Medulla oblongata (tissue), 1 donor: ENCODE measurements at regions not wholly inside any gene's neighbourhood (a gene's known extent, or its start where the extent isn't known, plus 50 kb on each side); places are given as distances from the start of the nearest gene placed in this dataset.
A peak's percentile ranks its signal among the peaks of the same experiment; 100 is the strongest.

Experiments used
- DNase-seq: peaks from one replicate; pipeline ENCODE4 v3.0.0-alpha.2; 2015; ENCODE audit errors: extremely low spot score

DNA sequence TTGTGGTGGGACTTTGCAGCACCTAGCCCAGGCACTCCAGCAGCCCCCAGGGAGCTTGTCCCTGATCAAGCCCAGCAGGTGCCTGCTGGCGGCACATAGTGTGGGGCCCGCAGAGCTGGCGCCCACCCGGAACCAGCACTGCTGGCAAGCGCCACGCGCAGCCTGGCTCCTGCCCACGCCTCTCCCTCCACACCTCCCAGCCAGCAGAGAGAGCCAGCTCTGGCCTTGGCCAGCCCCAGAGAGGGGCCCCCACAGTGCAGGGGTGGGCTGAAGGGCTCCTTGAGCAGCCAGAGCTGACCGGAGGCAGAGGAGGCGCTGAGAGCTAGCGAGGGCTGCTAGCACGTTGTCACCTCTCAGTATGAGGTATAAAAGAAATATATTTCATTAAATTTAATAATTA lies 716.5 kb upstream of the MAP3K7 start:
- no peak for DNase-seq

DNA sequence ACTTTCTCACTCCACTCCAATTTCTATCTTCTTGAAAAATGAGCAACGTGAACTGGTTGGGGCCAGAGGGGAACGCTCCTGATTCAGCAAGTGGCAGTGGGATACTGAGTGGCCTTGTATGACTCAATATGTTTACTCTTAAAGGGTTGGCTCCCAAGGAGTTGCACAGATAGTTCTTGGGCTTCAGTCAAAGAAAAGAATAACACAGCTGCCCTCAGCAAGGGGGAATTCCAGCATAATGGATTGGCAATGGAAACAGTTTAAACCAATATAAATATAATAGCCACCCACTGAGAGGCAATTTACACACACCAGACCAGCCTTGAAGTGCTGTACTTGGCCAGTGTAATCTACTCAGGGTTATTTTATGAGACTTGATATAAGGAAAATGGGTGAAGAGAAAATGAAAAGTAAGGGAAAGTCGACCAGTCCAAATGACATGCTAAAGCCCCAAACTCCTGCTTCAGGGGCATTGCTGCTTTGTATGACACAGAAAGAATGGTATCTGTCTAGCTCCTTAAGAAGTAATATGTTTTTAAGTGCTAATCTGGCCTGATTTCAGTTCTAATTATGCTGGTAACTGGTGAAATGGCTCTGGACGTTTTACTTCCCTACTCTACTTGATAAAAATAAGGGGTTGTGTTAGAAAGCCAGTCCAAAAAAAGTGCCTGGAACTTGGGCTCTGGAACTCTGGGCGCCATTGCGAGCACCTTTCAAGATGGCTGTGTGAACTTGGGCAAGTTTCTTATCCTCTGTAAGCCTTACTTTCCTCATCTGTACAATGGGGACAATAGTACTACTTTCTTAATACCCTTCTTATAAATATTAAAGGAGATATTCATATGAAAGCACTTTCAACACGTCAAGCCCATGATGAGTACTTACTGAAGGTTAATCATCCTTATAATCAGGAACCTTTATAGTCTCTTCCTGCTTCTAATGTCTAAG lies 712.9 kb upstream of the MAP3K7 start:
- peak; percentile 21 for DNase-seq

DNA sequence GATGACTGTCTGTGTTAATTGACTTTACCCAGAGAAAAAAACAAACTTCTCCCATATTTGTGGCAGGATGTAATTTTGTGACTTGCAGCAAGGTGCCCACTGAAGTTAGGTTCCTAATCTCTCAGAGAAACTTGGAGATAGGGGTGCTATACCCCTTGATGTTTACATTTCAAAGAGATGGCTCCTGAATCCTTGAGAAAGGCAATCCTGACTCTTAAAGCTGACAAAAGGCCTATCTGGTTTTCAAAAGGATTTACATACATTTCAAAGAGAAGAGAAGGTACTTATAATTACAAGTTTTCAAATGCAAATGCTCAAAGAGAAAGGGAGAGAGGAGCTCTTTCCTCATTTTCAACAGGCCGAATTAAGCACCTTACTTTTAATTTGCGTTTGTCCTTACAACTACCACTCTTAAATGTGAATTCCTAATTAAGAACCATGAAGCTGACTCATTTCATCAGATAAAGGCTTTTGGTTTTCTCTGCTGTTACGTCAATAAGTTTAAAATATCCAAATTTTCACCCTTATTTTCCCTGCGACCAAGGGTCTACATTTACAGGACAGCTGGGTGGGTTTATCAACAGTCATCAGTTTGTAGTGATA lies 711.8 kb upstream of the MAP3K7 start:
- DNase-seq = no peak

DNA sequence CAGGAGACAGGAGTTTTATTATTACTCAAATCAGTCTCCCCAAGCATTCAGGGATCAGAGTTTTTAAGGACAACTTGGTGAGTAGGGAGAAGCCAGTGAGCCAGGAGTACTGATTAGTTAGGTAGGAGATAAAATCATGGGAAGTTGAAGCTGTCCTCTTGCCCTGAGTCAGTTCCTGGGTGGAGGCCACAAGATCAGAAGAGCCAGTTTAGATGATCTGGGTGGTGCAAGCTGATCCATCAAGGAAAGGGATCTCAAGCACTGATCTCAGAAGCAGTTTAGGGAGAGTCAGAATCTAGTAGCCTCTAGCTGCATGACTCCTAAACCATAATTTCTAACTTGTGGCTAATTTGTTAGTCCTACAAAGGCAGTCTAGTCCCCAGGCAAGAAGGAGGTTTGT lies 706.5 kb upstream of the MAP3K7 start:
- no peak for DNase-seq

DNA sequence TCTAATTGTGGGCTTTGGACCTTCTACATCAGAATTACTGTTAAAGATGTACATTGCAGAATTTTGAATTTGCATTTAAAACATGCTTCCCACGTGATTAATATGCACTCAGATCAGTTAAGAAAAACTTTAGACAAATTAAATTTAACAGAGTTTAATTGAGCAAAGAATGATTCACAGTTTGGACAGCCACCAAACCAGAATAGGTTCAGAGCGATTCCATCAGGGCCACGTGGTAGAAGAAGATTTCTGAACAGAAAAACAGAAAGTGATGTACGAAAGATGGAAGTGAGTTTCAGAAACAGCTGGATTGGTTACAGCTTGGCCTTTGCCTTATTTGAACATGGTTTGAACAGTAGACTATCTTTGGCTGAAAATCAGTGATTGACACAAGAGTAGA lies 704.2 kb upstream of the MAP3K7 start:
- no peak for DNase-seq

DNA sequence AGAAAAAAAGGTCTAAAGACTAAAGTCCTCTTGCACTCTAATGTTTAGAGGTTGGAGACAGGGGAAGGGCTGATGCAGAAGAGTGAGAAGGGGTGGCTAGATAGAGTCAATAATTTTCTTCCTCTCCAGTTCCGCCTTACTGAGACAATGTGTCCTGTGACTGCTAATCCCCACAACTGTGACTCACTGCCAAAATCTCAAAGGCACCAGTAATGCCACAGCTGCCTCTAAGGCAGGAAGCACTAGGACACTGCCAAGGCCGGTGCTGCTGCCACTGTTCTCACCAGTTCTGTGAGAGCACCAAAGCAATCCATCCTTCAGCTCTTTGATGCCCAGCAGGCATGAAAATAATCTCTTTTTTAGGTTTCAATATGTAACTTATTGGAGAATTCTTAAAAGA lies 701.9 kb upstream of the MAP3K7 start:
- peak; percentile 44 for DNase-seq

DNA sequence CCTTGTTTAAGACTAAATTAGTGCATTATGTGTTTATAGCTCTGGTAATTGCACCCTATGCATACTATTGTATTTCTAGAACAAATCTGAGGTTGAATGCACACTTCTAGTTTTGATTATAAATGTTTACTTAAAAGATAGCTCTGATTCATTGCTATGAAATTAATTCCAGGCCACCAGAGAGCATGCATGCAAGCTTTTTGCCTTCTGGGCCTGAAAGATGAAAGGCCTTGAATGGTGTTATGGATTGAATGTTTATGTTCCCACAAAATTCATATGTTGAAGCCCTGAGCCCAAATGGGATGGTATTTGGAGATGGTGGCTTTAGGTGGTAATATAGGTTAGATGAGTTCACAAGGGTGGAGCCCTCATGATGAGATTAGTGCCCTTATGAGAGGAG lies 695.0 kb upstream of the MAP3K7 start:
- no peak for DNase-seq

DNA sequence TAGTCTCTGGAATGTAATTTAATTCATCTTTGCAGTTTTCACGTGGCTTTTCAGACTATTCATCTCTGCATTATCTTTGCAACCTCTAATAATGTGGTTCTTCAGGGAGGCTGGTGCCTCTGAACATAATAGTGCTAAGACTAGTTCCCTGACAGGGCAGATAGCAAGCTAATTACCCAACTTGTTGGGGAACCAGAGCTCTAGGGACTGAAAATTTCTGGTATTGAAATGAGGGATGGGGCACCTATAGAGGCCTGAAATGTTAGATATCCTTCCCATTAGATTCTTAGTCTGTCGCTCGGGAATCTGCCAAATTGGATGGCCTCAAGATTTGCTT lies 693.6 kb upstream of the MAP3K7 start:
- DNase-seq = no peak

DNA sequence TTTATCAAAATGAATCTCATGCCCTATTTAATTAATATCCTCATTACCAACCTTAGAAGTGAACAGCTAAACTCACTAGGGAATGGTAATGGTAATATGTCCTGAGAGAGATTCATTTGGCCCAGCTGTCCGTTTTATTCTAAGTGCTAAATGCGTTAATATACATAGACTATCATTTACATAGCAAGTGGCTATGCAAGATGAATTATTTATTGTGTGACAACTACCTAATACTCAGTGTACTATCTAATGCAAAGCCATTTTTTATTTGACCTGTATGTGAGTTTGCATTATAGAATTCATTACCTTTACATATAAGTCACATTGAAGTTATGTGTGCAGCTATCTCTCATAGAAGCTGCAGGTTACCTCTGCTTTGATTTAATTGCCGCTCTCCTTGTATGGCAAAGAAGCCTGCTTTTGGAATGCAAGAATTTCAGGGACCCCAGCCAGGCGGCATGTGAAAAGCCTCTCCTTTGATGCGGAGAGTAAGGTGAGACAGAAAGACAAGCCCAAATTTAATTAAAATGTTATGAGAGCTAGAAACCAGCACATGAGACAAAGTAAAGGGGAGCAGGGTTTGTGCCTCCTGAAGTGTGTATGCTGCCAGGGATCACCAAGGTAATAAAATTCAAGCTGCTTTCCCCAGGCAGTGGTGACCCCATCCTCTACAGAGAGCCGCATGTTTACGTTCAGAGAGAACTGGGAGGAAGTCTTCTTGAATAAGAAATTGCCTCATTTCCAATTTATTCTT lies 693.0 kb upstream of the MAP3K7 start:
- DNase-seq = no peak

DNA sequence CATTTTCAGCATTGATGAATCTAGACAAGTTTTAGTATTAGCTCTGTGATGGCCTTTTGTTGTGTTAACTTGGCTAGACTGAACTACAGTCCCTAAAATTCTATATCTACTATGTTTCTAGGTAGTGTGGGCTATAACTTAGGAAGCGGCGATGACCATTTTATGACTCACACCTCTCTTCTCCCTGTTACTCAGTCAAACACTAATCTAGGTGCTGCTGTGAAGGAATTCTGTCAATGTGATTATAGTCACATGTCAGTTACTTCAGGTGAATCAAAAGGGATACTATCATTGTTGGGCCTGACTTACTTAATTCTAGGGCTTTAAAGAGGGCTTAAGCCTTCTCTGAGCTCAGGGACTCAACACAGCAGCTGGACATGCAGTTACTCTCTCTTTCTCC lies 691.5 kb upstream of the MAP3K7 start:
- no peak for DNase-seq

DNA sequence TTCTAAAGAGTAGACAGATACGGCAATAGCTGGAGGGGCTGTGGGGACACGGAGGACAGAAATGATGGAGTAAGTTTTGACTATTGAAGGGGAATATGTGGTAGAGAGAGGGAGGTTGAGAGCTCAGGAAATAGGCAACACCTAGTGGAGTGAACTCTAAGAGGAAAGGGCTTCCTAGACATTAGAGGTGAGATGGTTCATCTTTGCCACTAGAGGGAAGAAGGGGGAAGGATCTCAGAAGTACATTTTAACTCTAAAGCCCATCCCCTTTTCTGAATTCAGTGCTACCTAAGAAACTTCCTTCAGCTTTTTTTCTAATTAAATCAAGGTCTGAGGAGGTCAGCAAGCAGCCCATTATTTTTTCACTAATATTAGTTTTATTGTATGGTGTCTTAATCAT lies 689.4 kb upstream of the MAP3K7 start:
- DNase-seq = no peak

DNA sequence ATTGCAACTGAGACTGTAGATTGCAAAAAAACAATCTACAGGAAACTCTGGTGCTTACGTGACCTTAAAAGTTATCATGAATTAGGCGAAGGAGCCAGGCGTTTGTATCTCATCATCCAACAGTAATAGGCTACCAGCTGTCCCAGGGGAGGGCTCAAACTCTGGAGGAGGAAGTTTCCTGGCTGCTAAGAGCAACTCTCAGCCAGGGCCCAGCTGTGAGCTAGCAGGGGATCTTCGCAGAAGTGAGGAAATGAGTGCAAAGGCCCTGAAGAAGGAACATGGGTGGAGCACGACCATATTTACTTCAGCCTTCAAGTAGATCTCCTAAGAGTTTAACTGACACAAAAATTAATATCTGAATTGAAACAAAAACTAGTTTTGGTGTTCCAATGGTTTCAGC lies 686.9 kb upstream of the MAP3K7 start:
- DNase-seq = no peak

DNA sequence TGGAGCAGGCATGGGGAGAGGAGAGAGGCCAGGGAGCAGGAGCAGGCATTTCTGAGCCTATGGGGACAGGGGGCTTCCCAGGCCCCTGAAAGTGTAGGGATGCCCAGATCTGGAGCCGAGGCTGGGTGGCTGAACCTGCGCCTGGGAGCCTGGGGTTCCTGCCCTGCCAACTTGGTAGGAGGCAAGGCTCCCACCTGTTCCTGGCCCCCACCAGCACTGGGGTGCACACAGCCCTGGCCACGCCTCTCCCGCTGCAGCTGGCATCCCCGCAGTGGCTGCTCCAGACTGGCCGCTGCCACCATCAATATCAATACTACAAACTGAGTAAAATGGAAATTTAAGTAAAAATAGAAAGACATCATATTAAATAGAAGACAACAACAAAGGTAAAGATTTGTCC lies 684.9 kb upstream of the MAP3K7 start:
- no peak for DNase-seq

DNA sequence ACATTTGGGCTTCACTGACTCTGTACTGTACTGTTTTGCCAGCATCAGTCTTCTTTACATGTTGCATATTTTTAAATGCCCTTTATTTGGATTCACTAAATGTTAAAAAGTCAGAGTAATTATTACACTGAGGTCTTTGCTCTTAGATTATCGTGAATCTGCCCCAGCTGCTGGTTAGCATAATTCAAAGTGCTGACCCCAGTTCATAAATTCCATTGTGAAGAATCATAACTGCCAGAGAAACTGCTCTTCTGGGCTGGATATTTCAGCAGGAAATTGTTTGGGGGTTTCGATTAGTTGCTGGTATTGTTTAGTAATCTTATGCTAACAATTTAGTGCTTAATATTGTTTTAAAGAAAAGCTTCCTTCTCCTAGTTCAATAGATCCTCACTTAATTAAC lies 682.1 kb upstream of the MAP3K7 start:
- DNase-seq = no peak

DNA sequence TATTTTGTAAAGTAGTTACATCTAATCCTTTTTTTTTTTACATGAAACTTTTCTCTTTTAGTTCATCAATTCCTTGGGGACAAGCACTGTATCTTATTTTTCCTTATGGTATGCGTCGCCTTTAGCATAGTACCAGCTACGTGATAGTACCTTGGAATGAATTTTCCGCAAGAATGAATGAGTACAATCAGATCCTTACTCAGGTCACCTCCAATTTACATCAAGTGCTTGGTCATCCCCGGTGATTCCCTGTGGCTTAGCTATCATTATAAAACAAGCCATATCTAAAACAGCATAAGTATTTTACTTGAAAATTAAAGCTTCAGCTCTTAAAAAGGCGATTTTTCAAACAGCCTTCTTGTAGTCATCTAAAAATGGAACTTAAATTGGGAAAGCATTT lies 680.4 kb upstream of the MAP3K7 start:
- no peak for DNase-seq

DNA sequence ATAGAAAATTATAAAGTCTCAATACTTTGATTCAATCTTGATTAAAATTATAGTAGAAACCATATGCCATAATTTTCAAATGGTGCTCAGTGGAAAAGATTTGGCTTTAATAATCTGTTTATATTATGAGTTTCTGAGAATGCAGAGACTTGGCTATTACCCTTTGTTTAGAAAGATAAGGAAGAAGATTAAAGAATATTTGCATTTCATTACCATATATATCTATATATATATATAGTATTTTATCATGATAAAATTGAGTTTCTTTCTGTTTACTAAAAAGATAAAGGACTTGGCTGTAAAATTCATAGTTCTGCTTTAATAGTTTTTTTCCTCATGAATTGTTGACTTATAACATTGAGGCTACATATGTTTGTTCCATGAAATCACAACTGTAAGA lies 679.3 kb upstream of the MAP3K7 start:
- no peak for DNase-seq

DNA sequence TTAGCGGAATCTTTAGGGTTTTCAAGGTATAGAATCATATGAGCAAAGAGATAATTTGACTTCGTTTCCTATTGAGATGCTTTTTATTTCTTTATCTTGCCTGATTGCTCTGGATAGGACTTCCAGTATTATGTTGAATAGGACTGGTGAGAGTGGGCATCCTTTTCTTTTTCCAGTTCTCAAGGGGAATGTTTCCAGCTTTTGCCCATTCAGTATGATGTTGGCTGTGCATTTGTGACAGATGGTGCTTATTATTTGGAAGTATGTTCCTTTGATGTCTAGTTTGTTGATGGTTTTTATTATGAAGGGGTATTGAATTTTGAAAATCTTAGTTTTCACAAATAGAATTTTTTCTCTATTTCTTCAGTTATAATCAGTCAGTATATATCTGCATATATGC lies 656.6 kb upstream of the MAP3K7 start:
- no peak for DNase-seq

DNA sequence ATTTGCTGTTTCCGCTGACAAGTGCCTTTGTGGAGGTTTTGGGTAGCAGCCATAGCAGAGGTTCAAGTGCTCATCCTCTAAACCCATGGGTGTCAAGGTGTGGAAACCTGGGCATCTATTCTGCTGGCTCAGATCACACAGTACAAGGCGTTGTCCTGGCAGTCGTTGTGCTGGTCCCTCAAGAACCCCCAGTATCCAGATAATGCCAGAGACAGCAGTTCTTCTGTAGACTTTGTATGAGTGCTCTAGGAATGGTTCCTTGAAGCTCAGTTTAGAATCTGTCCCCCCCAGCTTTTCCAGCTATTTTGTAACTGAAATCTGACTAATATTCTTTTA lies 655.7 kb upstream of the MAP3K7 start:
- no peak for DNase-seq

DNA sequence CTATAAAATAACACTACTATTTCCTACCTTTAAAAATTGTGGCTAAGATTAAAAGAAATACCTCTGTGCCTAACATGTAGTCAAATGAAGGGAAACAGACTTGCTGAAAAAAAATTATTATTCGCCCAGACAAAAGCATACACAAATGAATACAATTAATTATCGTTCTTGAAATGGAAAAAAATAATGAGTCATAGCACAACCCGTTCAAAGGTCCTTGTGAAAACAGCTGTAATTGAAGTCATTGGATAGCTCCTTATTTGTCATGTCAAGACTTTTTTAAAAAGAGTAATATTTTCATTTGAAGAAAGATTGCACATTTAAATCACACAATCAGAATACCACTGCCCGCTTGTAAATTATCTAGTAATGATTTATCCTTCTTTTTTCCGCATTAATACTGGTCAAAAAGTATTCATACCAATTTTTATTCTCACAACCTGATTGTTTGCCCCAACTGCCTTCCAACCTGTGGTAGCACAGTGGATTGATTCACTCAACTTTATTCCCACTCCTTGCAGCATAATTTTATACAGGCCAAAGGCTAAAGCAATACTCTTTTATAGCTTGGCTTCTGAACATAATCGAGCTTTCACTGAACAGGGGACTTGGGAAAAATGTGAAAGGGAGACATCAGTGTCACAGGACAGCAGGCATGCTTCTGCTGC lies 655.2 kb upstream of the MAP3K7 start:
- DNase-seq = no peak

DNA sequence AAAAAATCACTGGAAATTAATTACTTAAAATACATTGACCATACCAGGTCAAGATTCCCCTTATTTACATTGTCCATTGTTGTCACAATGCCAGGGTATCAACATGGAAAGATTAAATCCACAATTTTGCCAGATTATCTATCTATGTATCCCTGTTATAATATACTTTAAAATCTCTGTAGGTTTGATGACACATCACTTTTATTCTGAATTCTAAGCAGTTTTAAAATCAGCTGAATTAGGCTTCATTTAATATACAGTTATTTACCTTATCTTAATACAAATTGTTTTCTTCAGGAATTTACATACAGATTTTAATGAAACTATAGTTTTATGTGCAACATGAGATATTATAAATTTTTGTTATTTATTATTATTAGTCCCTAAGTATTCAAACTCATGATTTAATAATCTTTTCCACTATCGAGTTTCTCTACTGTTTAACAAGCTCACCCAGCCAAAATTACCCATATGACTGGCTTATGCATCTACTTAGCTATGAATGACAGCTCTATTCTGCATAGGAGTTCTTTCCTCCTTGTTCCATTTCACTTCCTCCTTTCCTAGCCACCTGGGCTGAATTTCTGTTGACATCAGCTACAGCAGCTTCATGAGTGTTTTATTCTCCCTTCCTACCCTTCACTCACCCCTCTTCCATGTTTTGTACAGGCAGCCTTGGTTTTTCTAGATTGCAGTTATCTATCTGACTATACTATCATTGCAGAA lies 654.2 kb upstream of the MAP3K7 start:
- DNase-seq = no peak

DNA sequence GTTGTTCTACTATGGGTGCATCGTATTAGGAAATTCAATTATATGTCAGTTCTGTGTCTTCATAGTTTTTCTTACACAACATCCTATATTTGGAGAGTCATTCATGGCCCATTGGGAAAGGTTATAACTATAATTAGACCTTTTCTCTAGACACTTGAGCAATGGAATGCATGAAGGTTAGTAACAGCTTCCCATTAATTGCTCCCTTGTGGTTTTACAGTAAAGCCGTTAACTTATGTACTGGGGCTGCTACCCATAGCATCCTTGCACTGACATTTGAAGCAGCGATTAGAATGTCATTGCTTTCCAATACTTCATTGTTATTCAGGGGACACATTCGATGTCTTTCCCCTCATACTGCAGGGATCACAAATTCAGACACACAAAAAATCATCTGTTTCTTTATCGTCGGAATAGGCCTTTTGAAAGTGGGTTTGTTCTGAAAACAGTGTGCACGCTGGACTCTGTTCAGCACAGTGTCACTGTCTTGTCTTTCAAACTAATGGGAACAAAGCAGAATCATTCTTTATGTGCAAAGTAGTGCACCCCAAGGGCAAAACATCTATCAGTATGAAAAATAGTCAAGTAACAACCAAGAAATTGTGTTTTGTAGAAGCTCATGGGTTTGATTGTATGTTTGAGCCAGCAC lies 634.3 kb upstream of the MAP3K7 start:
- DNase-seq = no peak
